WTC11 (cell line): ENCODE measurements at regions not wholly inside any gene's neighbourhood (a gene's known extent, or its start where the extent isn't known, plus 50 kb on each side); places are given as distances from the start of the nearest gene placed in this dataset.

Experiments
- ATF2 ChIP-seq: sonication (generic); formaldehyde crosslinking; IDR thresholded peaks from 2 replicates; pipeline ENCODE4 v1.8.1; 2022; ENCODE audit warnings: low read depth, missing genetic modification reagents, borderline replicate concordance
- CTCF ChIP-seq: fragments of 200-600 bp; IDR thresholded peaks from 2 replicates; pipeline ENCODE4 v1.8.0; 2022; ENCODE audit warnings: antibody characterized with exemption
- FOXP4 ChIP-seq: sonication (generic); formaldehyde crosslinking; IDR thresholded peaks from 2 replicates; pipeline ENCODE4 v1.8.0; 2022; ENCODE audit warnings: mild to moderate bottlenecking, missing genetic modification reagents
- HMGA2 ChIP-seq: fragments of 250-450 bp; sonication (Bioruptor Pico); IDR thresholded peaks from 2 replicates; pipeline ENCODE4 v1.4.0; 2021; ENCODE audit warnings: mild to moderate bottlenecking, moderate library complexity
- NR3C1 ChIP-seq: sonication (generic); formaldehyde crosslinking; conservative IDR thresholded peaks from 2 replicates; pipeline ENCODE4 v1.8.1; 2023; ENCODE audit warnings: low read depth, mild to moderate bottlenecking, missing genetic modification reagents
- OVOL2 ChIP-seq: fragments of 250-450 bp; sonication (Bioruptor Pico); IDR thresholded peaks from 2 replicates; pipeline ENCODE4 v1.9.0; 2021; ENCODE audit warnings: mild to moderate bottlenecking, borderline replicate concordance
- TEAD1 ChIP-seq: sonication (generic); formaldehyde crosslinking; IDR thresholded peaks from 2 replicates; pipeline ENCODE4 v1.8.0; 2022; ENCODE audit warnings: mild to moderate bottlenecking, missing genetic modification reagents
- ZNF121 ChIP-seq: sonication (generic); formaldehyde crosslinking; IDR thresholded peaks from 2 replicates; pipeline ENCODE4 v1.8.0; 2023; ENCODE audit warnings: missing genetic modification reagents
- ZNF281 ChIP-seq: sonication (generic); formaldehyde crosslinking; IDR thresholded peaks from 2 replicates; pipeline ENCODE4 v1.8.0; 2023; ENCODE audit warnings: mild to moderate bottlenecking, missing genetic modification reagents
- TF ChIP-seq, protein P1 (sequence below): sonication (generic); formaldehyde crosslinking; IDR thresholded peaks from 2 replicates; pipeline ENCODE4 v1.8.1; 2022; ENCODE audit warnings: mild to moderate bottlenecking, moderate library complexity, missing genetic modification reagents

DNA sequence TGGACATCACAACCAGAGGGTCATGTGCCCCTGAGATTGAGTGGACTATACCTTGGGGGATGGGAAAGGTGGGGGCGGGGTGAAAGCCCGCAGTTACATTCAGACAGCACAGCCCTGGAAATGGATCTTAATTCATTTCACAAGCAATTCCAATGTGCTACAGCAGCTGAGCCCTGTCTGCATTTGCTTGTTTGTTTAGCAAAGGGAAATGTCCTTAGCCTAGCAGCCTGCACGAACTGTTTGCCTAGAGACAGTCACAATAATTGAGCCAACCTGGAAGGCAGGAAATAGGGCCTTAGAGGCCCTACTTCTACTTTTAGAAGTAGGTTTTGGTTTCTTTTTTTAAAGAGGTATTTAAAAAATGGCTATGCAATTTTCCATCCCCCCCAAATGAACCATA is 177.3 kb upstream of the KL start:
- no peak for TF ChIP-seq TEAD1 (CRISPR knock-in tag)
- TF ChIP-seq FOXP4 = no peak
- no peak for TF ChIP-seq CTCF
- no peak for TF ChIP-seq ZNF121
- TF ChIP-seq, protein P1, sequence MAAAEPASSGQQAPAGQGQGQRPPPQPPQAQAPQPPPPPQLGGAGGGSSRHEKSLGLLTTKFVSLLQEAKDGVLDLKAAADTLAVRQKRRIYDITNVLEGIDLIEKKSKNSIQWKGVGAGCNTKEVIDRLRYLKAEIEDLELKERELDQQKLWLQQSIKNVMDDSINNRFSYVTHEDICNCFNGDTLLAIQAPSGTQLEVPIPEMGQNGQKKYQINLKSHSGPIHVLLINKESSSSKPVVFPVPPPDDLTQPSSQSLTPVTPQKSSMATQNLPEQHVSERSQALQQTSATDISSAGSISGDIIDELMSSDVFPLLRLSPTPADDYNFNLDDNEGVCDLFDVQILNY (CRISPR knock-in tag) = no peak
- no peak for TF ChIP-seq ATF2 (CRISPR knock-in tag)
- TF ChIP-seq NR3C1 (CRISPR knock-in tag) = no peak
- no peak for TF ChIP-seq OVOL2 (CRISPR knock-in tag)
- TF ChIP-seq ZNF281 = no peak
- no peak for TF ChIP-seq HMGA2 (CRISPR knock-in tag)
